NCI-H2171 treated with DMSO at 0.1 percent for 48 hours (cell line): ENCODE measurements at regions not wholly inside any gene's neighbourhood (a gene's known extent, or its start where the extent isn't known, plus 50 kb on each side); places are given as distances from the start of the nearest gene placed in this dataset.
"Not testable (repeated sequence)": the region's sequence is repeated elsewhere in the genome, so short reads cannot be mapped to it uniquely, and the experiment has no call there.

ENCODE experiments used
- DNase-seq: peaks from one replicate; lab custom pipeline; 2025; lab: John Stamatoyannopoulos, UW

DNA sequence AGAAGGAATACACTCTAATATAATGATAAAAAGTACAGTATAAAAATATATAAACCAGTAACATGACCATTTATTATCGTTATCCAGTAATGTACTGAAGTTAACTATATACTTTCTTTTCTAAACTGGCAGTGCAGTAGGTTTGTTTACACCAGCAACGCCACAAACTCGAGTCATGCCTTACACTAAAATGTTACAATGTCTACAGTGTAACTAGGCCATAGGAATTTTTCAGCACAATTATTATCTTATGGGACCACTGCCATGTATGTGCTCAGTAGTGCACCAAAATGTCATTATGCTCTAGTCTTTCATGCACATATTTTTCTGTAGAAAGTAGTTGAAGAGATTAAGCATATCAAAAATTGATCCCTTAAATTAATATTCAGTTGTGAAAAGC lies 609.8 kb upstream of the BCHE start:
- no peak for DNase-seq

DNA sequence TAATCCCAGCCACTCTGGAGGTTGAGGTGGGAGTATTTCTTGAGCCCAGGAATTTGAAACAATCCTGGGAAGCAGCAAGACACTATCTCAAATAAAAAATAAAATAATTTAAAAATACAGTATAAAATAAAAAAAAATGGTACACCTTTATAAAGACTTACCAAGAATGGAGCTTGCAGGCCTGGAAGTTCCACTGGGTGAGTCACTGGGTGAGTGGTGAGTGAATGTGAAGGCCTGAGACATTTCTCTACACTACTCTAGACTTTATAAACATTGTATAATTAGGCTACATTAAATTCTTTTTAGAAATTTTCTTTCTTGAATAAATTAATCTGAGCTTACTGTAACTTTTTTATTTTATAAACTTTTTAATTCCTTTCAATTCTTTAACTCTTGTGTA lies 609.1 kb upstream of the BCHE start:
- DNase-seq: no peak

DNA sequence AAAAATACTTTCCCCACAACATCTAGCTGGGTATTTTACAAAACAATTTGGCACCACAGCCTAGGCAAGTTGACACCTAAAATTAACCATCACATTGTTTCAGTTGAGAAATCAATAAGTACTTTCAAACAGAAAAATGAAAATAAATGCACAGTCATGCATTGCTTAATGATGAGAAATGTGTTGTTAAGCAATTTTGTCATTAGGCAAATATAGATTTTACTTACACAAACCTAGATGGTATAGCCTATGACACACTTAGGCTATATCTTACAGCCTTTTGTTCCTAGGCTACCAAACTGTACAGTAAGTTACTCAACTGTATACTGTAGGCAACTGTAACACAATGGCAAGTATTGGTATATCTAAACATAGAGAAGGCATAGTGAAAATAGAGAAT lies 608.6 kb upstream of the BCHE start:
- DNase-seq: no peak

DNA sequence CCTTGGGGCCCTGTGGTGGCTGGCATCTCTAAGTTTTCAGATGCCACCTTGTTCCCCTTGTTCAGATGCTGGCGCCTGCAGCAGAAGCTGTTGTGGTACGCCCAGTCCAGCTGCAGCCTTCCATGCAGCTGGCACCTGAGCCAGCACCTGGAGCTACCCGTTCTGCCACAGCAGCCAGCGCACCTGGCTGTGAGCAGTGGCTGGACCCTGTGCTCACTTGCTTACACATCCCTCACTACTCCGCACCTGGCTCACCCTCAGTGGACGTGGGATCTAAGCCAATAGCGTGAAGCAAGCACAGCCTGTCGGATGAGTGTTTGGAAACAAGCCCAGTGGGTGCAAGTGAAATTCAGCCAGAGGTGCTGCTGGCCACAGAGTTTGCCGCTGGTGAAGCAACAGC lies 607.5 kb upstream of the BCHE start:
- DNase-seq: no peak

DNA sequence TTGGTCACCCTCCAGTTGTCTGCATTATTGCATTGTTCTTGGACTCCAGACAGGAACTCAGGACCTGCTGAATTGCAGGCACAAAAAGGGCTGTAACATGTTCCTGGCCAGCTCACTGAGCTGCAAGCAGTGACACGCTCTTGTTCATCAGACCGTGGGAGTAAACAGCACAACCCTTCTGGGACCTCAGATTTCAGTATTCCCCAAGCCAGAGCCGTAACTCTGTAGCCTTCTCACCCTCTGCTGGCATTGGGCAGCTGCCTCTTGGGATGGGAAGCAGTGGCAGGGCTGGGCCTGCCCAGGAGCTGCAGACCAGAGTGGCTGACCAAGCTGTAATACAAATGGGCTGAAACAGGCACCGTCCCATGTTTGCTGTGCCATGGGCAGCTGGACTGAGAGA lies 607.1 kb upstream of the BCHE start:
- DNase-seq: peak; percentile 6

DNA sequence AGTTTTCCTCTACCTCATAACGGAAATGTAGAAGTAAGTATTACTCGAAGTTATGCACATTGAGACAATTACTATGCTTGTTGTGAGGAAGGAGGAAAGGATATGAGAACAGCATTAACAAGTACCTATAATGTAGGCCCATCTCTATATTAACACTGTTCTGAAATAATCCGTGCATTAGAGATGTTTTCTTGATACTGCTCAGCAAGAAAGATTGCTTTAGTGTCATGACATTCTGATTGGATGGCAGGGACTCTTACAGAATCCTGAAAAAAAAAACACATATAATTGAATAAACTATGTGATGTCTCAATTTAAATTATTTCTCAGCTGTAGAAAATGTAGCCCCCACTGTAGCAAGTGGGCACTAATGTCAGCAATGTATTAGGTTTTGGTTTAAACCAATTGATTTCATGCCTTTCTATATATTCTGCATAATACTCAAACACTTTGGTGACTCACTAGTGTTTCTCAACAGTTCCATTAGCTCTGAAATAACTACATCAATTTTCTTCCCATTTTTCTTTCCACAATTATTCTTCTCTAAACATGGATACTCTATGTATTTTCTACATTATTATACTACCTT lies 598.3 kb upstream of the BCHE start:
- DNase-seq: no peak

DNA sequence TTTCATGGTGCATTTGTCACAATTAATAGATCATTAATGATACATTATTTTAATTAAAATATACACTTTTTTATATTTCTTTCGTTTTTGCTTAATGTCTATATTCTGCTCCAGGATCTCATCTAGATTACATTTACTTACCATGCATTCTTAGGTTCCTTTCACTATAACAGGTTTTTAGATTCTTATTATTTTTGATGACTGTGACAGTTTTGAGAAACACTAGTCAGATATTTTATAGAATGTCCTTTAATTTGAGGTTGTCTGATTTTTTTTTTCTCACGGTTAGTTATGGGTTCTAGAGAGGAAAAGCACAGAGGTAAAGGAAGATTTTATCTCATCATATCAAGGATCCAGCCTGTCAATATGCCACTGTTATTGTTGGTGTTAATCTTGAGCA lies 595.8 kb upstream of the BCHE start:
- DNase-seq: no peak

DNA sequence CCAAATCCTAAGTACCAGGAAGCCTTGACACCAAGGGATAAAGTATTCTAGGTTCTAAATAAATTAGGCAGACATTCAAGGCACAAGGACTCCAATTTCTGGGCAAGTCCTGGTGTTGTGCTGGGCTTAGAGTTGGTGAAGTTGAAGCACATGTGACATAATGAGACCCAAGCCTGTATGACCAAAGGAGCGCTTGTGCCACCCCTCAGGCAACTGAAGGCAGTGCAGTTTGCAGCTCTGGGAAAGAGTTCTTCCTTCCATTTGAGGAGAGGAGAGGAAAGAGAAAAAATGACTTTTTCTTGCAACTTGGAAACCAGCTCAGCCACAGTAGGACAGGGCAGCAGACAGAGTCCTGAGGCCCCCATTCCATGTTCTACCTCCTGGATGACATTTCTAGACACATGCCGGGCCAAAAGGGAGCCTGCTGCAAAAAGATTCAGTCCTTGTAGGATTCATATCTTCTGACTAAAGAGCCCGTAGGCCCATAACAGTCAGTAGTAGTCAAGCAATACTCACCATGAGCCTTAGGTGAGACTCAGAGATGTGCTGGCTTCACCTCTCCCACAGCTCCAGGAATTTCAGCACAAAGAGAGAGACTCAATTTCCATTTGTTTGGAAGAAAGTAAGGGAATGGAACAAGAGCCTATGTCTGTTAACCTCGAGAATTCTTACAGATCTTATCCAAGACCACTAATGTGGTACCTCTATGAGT lies 588.8 kb upstream of the BCHE start:
- DNase-seq: no peak

DNA sequence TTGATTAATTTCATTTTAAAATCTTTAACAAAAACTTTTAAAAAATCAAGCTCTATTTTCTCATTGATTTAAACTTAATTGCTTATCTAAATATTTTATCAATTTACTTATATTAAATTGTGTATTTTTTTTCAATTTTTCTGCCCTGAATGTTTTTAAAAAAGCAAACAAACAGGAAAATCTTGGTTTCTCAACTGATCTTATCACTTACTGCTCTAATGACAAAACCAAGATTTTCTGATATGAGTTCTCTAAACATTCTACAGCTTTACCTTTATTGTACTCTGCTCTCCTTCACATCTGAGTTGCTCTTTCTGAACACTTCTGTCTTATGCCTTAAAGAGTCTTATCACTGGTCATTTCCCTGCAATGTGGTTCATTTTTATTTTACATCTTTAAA lies 587.8 kb upstream of the BCHE start:
- DNase-seq: no peak

DNA sequence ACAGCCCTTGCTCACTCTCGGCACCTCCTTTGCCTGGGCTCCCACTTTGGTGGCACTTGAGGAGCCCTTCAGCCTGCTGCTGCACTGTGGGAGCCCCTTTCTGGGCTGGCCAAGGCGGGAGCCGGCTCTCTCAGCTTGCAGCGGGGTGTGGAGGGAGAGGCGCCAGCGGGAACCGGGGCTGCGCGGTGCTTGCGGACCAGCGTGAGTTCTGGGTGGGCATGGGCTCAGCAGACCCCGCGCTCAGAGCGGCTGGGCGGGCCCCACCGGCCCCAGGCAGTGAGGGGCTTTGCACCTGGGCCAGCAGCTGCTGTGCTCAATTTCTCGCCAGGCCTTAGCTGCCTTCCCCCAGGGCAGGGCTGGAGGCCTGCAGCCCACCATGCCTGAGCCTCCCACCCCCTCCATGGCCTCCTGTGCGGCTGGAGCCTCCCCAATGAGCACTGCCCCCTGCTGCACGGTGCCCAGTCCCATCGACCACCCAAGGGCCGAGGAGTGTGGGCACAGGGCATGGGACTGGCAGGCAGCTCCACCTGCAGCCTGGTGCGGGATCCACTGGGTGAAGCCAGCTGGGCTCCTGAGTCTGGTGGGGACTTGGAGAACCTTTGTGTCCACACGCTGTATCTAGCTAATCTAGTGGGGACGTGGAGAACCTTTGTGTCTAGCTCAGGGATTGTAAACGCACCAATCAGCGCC lies 586.7 kb upstream of the BCHE start:
- not testable (repeated sequence) for DNase-seq

DNA sequence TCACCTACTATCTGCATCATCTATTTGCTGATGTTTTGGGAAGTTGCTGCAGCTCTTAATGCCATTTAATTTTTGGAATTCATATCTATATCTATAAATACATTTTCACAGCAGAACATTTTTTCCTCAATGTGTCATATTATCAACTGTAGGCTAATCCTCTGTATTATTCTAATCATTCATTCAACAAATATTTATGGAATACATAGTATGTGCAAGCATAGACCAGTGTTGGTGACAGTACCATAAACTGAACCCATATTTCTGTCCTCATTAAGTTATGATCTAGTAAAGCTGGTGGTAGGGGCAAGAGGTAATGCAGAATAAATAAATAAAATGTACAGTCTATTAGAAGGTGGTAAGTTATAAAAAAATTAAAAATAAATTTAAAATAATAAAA lies 585.3 kb upstream of the BCHE start:
- no peak for DNase-seq

DNA sequence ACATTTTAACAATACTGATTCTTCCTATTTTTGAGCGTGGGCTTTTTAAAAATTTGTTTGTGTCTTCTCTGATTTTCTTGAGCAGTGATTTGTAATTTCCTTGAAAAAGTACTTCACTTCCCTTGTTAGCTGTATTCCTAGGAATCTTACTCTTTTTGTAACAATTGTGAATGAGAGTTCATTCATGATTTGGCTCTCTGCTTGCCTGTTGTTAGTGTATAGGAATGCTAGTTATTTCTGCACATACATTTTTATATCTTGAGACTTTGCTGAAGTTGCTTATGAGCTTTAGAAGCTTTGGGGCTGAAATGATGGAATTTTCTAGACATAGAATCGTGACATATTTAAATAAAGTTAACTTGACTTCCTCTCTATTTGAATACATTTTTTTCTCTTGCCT lies 582.8 kb upstream of the BCHE start:
- DNase-seq: no peak

DNA sequence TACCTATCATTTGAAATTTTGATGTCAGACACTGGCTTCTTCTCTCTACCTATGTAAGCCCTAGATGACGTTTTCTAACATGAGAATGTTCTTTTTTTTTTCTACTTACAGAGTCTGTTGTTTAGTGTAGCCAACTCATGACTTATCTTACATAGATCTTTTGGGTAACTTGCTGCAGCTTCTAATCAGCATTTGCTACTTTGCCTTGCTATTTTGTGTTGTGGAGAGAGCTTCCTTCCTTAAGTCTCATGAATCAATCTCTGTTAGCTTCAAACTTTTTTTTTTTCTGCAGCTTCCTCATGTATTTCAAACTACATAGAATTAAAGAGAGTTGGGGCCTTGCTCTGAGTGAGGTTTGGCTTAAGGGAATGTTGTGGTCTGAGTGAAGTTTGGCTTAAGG lies 568.7 kb upstream of the BCHE start:
- no peak for DNase-seq

DNA sequence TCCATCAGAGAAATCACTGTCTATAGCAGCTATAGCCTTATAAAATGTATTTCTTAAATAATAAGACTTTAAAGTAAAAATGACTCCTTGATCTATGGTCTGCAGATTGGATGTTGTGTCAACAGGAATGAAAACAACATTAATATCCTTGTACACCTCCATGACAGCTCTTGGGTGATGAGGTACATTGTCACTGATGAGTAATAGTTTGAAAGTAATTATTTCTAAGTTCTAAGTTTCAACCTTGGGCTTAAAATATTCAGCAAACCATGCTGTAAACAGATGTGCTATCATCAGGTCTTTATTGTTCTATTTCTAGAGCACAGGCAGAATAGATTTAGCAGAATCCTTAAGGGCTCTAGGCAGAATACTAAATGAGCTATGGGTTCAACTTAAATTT lies 568.2 kb upstream of the BCHE start:
- no peak for DNase-seq

DNA sequence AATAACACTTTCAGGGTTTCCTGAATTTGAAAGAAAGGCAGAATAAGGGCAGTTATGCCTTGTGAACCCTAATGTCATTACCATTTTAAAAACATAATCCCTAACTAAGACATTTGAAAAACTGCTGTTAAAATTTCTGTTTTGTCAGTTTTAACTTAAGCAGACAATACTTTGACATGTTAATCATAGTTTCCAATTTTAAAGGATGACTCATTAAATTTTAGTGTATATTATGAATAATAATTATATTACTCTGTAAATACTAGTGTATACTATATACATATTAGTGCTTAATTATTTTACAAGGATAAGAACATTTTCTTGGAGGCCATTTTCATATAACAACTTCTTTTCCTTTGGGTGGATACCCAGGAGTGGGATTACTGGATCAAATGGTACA lies 553.1 kb upstream of the BCHE start:
- no peak for DNase-seq

DNA sequence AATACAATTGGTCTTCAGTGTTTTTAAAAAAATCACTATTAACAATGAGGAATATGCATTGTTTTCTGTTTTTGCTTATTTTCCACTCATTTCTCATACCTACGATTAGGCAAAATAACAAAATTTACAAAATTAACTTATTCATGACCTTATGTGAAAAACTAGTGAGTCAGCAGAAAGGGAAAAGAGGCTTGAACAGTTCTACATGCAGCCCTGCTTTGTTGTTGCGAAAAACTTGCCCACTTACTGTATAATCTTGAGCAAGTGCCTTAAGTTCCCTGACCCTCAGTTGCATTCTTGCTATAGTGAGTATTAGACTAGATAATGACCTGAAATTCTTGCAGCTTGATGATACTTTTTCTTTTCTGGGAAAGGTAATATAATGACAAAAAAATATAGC lies 551.1 kb upstream of the BCHE start:
- no peak for DNase-seq

DNA sequence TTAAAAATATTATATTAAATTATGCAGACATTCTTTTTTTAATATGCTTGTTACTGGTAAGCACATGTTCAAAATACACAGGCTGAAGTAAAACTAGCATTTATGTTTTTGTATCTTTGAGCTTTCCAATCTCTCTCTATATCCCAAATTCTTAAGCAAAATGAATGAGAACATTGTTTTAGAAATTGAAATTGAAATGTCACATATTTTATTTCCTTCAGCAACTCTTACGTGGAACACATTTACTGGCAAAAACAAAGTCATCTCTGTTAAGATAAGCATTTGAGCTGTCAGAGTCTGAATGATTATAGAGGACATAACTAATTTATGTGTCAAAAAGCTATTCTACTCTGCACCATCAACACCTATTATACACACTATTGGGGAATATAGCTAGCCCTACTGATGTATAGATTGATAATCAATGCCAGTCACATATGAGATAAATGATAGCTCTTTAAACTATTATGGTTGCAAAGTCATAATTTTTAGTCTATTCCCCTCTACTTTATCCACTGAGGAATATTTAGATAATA lies 535.4 kb upstream of the BCHE start:
- DNase-seq: no peak

DNA sequence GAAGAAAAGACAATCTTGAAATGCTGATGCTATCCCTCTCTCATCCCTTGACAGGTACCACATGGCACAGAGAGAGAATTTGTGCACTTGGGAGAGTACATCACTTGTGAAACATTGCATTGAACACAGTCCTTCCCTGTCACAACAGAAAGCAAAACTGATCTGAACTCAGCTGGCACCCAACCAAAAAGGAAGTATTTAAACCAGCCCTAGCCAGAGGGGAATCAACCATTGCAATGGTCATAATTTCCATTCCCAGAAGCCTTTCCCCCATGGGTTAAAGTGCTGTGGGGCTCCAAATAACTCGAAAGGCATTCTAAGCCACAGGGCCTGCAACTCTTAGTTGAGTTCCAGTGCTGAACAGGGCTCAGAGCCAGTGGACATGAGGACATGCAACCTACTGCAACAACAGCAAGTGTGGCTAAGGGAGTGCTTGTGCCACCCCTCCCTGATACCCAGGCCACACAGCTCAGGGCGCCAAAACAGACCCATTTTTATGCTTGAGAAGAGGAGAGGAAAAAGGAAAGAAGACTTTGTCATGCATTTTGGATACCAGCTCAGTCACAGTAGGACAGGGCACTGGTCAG lies 530.8 kb upstream of the BCHE start:
- DNase-seq: no peak

DNA sequence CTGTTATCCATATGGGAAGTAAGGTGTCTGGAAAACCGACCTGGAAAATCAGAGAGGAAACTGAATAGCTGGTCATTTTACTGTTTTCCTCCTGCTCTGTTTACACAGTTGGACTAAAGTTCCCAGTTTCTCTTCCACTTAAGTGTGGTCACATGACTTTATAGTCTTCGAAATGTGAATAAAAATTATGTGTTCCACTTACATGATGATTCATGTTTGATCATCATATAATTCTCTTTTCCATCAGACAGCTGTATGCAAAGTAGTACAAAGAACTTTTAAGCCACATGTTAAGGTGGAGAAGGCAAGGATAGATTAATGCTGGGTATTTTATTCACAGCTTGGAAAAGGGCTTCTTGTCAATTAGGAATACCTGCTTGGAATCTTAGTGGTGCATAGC lies 525.5 kb upstream of the BCHE start:
- DNase-seq: no peak

DNA sequence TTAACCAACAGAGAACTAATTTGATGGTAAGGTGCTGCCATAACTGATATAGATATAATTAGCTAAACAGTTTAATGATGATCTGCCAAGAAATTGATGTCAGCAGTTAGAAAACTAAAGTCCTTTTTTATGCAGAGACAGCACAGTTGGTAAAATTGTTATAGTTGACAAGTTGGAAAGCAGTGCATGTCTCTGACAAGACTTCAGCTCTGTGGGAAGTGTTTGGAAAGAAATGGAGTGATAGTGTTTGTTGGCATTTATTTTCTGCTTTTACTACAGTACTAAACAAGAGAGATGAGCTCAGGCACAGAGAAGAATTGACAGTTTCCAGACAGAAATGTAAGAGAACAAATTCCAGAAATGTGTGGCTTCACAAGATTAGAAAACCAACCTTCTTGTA lies 523.5 kb upstream of the BCHE start:
- DNase-seq: no peak

DNA sequence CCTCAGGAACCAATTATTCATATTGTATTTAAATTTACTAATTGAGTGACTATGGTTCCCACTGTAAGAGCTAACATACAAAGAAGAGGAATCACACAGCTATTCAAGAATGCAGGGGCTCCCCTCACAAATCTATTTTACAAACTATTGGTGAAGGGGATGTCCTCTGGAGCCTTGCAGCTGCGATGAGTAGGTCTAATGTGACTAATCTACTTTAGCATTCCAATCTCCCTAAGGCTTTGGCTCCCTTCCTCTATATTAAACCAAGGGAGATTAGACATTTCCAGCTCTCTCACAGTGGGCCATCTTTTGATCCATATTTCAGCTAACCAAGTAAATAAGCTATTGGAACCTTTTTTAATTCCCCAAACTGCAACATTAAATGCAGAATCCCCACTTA lies 514.2 kb upstream of the BCHE start:
- DNase-seq: no peak

DNA sequence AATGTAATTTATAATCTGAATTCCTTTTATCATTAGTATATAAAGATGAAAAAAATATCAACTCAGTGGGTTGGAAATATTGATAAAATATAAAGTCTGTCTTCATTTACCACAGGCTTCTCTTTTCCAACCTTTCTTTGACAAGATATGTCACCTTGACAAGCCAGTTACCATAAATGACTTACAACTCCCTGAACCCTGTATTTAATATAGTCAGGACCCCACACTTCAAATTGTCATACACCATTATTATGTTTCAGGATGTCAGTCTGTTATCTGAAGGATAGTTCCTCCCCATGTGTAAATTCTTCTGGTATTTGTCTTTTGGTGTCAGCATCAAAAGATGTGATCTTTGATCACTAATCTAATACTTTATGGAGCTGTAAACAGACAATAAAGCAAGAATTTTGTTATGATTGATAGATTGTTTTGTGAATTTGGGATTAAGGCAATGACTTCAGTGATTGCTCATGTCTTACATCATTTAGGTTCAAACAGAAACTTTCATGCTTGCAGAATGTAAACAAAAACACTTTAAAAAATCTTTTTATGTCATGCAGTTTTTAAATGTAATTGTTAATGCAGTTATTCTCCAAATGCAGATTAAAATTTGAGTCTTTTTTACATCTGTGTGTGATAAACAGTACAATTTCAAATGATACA lies 503.5 kb upstream of the BCHE start:
- no peak for DNase-seq

DNA sequence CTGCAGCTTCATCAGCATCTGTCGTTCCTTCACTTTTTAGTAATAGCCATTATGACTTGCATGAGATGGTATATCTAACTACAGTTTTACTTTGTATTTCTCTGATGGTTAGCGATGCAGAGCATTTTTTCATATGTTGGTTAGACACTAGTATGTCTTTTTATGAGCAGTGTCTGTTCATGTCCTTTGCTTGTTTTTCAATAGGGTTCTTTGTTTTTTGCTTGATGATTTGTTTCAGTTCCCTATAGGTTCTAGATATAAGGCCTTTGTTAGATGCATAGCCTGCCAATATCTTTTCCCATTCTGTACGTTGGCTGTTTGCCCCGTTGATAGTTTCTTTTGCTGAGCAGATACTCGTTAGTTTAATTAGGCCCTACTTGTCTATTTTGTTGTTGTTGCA lies 487.2 kb upstream of the BCHE start:
- DNase-seq: no peak
